MM.1S (cell line): ENCODE measurements at regions not wholly inside any gene's neighbourhood (a gene's known extent, or its start where the extent isn't known, plus 50 kb on each side); places are given as distances from the start of the nearest gene placed in this dataset.

Source experiments
- DNase-seq: peaks from one replicate; pipeline ENCODE4 v3.0.0-alpha.2; 2015
- H2AFZ ChIP-seq: fragments of 300-600 bp; sonication (generic); 2 replicates; pipeline ENCODE4 v1.6.0; 2016; ENCODE audit warnings: antibody characterized with exemption, low read length
- H3F3A ChIP-seq: fragments of 300-600 bp; sonication (generic); 2 replicates; pipeline ENCODE4 v1.6.1; 2016; ENCODE audit warnings: mild to moderate bottlenecking, antibody characterized with exemption, low read length, moderate library complexity, mixed read lengths; ENCODE audit not compliant: insufficient read depth
- H3K27ac ChIP-seq: fragments of 300-600 bp; sonication (generic); 2 replicates; pipeline ENCODE4 v1.5.1; 2016; ENCODE audit warnings: mild to moderate bottlenecking, low read length
- H3K27me3 ChIP-seq: fragments of 300-600 bp; sonication (generic); replicated peaks from 2 replicates; pipeline ENCODE4 v1.6.0; 2016; ENCODE audit warnings: low read length; ENCODE audit not compliant: insufficient read depth
- H3K36me3 ChIP-seq: fragments of 300-600 bp; sonication (generic); replicated peaks from 2 replicates; pipeline ENCODE4 v1.6.1; 2016; ENCODE audit warnings: mild to moderate bottlenecking, low read length, mixed read lengths; ENCODE audit not compliant: insufficient read depth
- H3K4me1 ChIP-seq: fragments of 300-600 bp; sonication (generic); 2 replicates; pipeline ENCODE4 v1.6.1; 2016; ENCODE audit warnings: low read length, mixed read lengths
- H3K4me2 ChIP-seq: fragments of 300-600 bp; sonication (generic); 2 replicates; pipeline ENCODE4 v1.6.0; 2016; ENCODE audit warnings: low read depth, low read length
- H3K4me3 ChIP-seq: fragments of 300-600 bp; sonication (generic); 2 replicates; pipeline ENCODE4 v1.5.1; 2016; ENCODE audit warnings: low read length, mixed read lengths
- H3K79me2 ChIP-seq: fragments of 300-600 bp; sonication (generic); 2 replicates; pipeline ENCODE4 v1.6.1; 2016; ENCODE audit warnings: mixed run types, low read length, mixed read lengths
- H3K9ac ChIP-seq: fragments of 300-600 bp; sonication (generic); 2 replicates; pipeline ENCODE4 v1.6.1; 2016; ENCODE audit warnings: low read length, mixed read lengths
- H3K9me2 ChIP-seq: fragments of 300-600 bp; sonication (generic); replicated peaks from 2 replicates; pipeline ENCODE4 v1.6.1; 2016; ENCODE audit warnings: mild to moderate bottlenecking, low read length, mixed read lengths; ENCODE audit not compliant: insufficient read depth
- H3K9me3 ChIP-seq: fragments of 300-600 bp; sonication (generic); replicated peaks from 2 replicates; pipeline ENCODE4 v1.6.1; 2016; ENCODE audit warnings: mild to moderate bottlenecking, low read length, mixed read lengths; ENCODE audit not compliant: insufficient read depth
- H4K20me1 ChIP-seq: fragments of 300-600 bp; sonication (generic); 2 replicates; pipeline ENCODE4 v1.6.1; 2016; ENCODE audit warnings: mild to moderate bottlenecking, low read length, moderate library complexity, mixed read lengths; ENCODE audit not compliant: insufficient read depth
- CTCF ChIP-seq: fragments of 300-600 bp; sonication (generic); IDR thresholded peaks from 2 replicates; pipeline ENCODE4 v1.5.1; 2016; ENCODE audit warnings: antibody characterized with exemption, low read length, mixed read lengths
- EZH2 ChIP-seq: fragments of 300-600 bp; sonication (generic); optimal IDR thresholded peaks from 2 replicates; pipeline ENCODE3; 2017; ENCODE audit warnings: low read depth, mild to moderate bottlenecking, antibody characterized with exemption, low read length, mixed read lengths
- EZH2phosphoT487 ChIP-seq: fragments of 300-600 bp; sonication (generic); IDR thresholded peaks from 2 replicates; pipeline ENCODE4 v1.6.1; 2018; ENCODE audit warnings: antibody characterized with exemption, low read length

DNA sequence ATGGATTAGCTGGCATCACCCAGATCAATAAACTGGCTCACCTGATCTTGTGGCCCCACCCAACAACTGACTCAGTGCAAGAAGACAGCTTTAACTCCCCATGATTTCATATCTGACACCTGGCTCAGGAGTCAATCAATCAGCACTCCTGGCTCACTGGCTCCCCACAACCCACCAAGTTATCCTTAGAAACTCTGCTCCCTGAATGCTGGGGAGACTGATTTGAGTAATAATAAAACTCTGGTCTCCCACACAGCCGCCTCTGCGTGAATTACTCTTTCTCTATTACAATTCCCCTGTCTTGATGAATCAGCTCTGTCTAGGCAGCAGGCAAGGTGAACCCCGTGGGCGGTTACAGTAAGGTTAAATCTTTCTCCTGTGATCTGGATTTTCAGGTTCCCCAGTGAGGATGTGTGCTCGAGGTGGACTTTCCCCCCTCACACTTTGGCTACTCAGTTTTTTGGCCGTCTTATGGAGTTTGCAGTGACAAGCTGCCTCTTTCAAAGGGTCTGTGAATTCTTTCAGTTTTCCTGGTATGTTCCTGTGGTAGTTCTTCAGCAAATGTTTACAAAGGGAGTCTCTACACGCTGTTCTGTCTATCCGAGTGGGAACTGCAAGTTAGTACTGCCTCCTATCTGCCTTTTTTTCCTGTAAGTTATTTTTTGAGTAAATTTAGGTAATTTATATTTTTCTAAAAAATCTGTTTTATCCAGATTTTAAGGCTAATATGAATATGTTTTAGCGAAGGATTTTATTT, 500.2 kb upstream of the NUDT12 start:
- H2AFZ ChIP-seq, result no peak overlapping the region
- H3K9me2 ChIP-seq, result no peaks in the 10 kb centered on the region
- no peak overlapping the region for H3K4me3 ChIP-seq
- H3K27ac ChIP-seq, result no peak overlapping the region
- H3K9ac ChIP-seq, result no peak overlapping the region
- TF ChIP-seq EZH2phosphoT487 (no peak), CTCF (no peak), EZH2 (no peak)
- no peaks in the 10 kb centered on the region for H3K27me3 ChIP-seq
- no peaks in the 10 kb centered on the region for H4K20me1 ChIP-seq
- no peaks in the 10 kb centered on the region for H3K36me3 ChIP-seq
- no peak for DNase-seq
- no peaks in the 10 kb centered on the region for H3K9me3 ChIP-seq
- no peaks in the 10 kb centered on the region for H3K79me2 ChIP-seq
- no peak overlapping the region for H3K4me2 ChIP-seq
- H3K4me1 ChIP-seq, result no peaks in the 10 kb centered on the region
- H3F3A ChIP-seq, result no peaks in the 10 kb centered on the region

DNA sequence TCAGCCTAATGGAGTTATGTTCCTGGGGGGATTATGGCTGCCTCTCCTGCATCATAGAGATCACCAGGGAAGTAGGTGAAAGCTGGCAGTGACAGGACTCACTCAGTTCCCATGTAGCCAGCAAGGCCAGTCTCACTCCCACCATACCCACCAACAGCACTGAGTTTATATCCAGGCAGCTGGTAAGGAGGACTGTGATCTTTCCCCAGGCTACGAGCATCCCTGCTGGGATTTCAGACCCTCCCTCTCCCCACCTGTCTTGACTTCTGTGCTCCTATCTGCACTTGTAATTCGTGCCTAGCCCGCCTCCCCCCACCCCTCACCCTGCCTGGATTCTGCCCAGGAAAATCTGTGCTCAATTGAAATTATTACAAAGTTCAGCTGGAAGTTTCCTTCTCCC, 499.1 kb upstream of the NUDT12 start:
- DNase-seq, result no peak
- H2AFZ ChIP-seq, result no peak overlapping the region
- H3K4me3 ChIP-seq, result no peak overlapping the region
- TF ChIP-seq EZH2phosphoT487 (no peak), EZH2 (no peak), CTCF (no peak)
- no peaks in the 10 kb centered on the region for H3K36me3 ChIP-seq
- no peaks in the 10 kb centered on the region for H4K20me1 ChIP-seq
- H3K4me1 ChIP-seq, result no peaks in the 10 kb centered on the region
- no peaks in the 10 kb centered on the region for H3K9me3 ChIP-seq
- H3K9ac ChIP-seq, result no peak overlapping the region
- H3K9me2 ChIP-seq, result no peaks in the 10 kb centered on the region
- H3K27ac ChIP-seq, result no peak overlapping the region
- H3K79me2 ChIP-seq, result no peaks in the 10 kb centered on the region
- no peak overlapping the region for H3K4me2 ChIP-seq
- no peaks in the 10 kb centered on the region for H3F3A ChIP-seq
- H3K27me3 ChIP-seq, result no peaks in the 10 kb centered on the region

- Histone ChIP-seq H3K4me1 (peaks cover 17% of the 10 kb centered on the region), H3K4me2 (peak overlapping the region; percentile 56), H2AFZ (peak overlapping the region; percentile 48), H3K9me2 (no peaks in the 10 kb centered on the region), H3K9me3 (no peaks in the 10 kb centered on the region), H3K27me3 (no peaks in the 10 kb centered on the region), H3K36me3 (no peaks in the 10 kb centered on the region), H3F3A (no peaks in the 10 kb centered on the region), H3K79me2 (no peaks in the 10 kb centered on the region), H4K20me1 (no peaks in the 10 kb centered on the region), H3K4me3 (peak overlapping the region; percentile 17; the same call in 1 of the 2 replicates), H3K9ac (no peak overlapping the region), H3K27ac (peak overlapping the region; percentile 37; the same call in 1 of the 2 replicates)
- TF ChIP-seq EZH2phosphoT487 (no peak), CTCF (no peak), EZH2 (no peak)
- no peak for DNase-seq
Measured at GRCh38 chr5:104053353-104053649, 490.7 kb upstream of the NUDT12 start.
